ENCODE measurements at regions not wholly inside any gene's neighbourhood (a gene's known extent, or its start where the extent isn't known, plus 50 kb on each side); places are given as distances from the start of the nearest gene placed in this dataset.

GRCh38 chr4:141350122-141350905 lies 129.6 kb downstream of the ZNF330 start:
- Mint-ChIP-seq H3K9me3 (peaks cover 8% of the 10 kb centered on the region; the same call in 1 of the 2 replicates), H3K36me3 (no peaks in the 10 kb centered on the region), H3K4me1 (peaks cover 12% of the 10 kb centered on the region), H3K4me3 (no peak overlapping the region), H3K27me3 (ENCODE audit: low read depth) (no peaks in the 10 kb centered on the region; the same call in 1 of the 2 replicates), H3K27ac (no peak overlapping the region)
- DNase-seq (ENCODE audit: low spot score) (no peak), ATAC-seq (no peak)
- TF ChIP-seq ARID4B (CRISPR knock-in tag; IDR thresholded peaks at IDR 0.05; ENCODE audit: borderline replicate concordance) (no peak), FOXJ3 (CRISPR knock-in tag; IDR thresholded peaks at IDR 0.05; ENCODE audit: borderline replicate concordance) (no peak), NR3C1 (CRISPR knock-in tag; conservative IDR thresholded peaks at IDR 0.05; ENCODE audit: low read depth) (no peak), IRF2 (CRISPR knock-in tag; IDR thresholded peaks at IDR 0.05; ENCODE audit: borderline replicate concordance, low read depth) (no peak), ZNF425 (CRISPR knock-in tag; conservative IDR thresholded peaks at IDR 0.05) (no peak), CDX4 (CRISPR knock-in tag; IDR thresholded peaks at IDR 0.05; ENCODE audit: borderline replicate concordance) (no peak), TEAD1 (CRISPR knock-in tag; IDR thresholded peaks at IDR 0.05) (no peak), MXD4 (CRISPR knock-in tag; IDR thresholded peaks at IDR 0.05; ENCODE audit: borderline replicate concordance) (no peak), CBFB (CRISPR knock-in tag; IDR thresholded peaks at IDR 0.05; ENCODE audit: low read depth) (no peak), SOX15 (CRISPR knock-in tag; IDR thresholded peaks at IDR 0.05) (no peak), AR (CRISPR knock-in tag; IDR thresholded peaks at IDR 0.05) (no peak), PRRX2 (CRISPR knock-in tag; IDR thresholded peaks at IDR 0.05) (no peak), JUN (CRISPR knock-in tag; IDR thresholded peaks at IDR 0.05) (no peak)
- TF ChIP-seq, protein P1, sequence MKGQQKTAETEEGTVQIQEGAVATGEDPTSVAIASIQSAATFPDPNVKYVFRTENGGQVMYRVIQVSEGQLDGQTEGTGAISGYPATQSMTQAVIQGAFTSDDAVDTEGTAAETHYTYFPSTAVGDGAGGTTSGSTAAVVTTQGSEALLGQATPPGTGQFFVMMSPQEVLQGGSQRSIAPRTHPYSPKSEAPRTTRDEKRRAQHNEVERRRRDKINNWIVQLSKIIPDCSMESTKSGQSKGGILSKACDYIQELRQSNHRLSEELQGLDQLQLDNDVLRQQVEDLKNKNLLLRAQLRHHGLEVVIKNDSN (CRISPR knock-in tag; IDR thresholded peaks at IDR 0.05): no peak
- TF ChIP-seq, protein P2, sequence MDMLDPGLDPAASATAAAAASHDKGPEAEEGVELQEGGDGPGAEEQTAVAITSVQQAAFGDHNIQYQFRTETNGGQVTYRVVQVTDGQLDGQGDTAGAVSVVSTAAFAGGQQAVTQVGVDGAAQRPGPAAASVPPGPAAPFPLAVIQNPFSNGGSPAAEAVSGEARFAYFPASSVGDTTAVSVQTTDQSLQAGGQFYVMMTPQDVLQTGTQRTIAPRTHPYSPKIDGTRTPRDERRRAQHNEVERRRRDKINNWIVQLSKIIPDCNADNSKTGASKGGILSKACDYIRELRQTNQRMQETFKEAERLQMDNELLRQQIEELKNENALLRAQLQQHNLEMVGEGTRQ (CRISPR knock-in tag; IDR thresholded peaks at IDR 0.05): no peak
- TF ChIP-seq, protein P3, sequence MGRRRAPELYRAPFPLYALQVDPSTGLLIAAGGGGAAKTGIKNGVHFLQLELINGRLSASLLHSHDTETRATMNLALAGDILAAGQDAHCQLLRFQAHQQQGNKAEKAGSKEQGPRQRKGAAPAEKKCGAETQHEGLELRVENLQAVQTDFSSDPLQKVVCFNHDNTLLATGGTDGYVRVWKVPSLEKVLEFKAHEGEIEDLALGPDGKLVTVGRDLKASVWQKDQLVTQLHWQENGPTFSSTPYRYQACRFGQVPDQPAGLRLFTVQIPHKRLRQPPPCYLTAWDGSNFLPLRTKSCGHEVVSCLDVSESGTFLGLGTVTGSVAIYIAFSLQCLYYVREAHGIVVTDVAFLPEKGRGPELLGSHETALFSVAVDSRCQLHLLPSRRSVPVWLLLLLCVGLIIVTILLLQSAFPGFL (CRISPR knock-in tag; IDR thresholded peaks at IDR 0.05; ENCODE audit: borderline replicate concordance): no peak
- TF ChIP-seq, protein P4, sequence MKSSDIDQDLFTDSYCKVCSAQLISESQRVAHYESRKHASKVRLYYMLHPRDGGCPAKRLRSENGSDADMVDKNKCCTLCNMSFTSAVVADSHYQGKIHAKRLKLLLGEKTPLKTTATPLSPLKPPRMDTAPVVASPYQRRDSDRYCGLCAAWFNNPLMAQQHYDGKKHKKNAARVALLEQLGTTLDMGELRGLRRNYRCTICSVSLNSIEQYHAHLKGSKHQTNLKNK (CRISPR knock-in tag; IDR thresholded peaks at IDR 0.05): no peak
- TF ChIP-seq, protein P5, sequence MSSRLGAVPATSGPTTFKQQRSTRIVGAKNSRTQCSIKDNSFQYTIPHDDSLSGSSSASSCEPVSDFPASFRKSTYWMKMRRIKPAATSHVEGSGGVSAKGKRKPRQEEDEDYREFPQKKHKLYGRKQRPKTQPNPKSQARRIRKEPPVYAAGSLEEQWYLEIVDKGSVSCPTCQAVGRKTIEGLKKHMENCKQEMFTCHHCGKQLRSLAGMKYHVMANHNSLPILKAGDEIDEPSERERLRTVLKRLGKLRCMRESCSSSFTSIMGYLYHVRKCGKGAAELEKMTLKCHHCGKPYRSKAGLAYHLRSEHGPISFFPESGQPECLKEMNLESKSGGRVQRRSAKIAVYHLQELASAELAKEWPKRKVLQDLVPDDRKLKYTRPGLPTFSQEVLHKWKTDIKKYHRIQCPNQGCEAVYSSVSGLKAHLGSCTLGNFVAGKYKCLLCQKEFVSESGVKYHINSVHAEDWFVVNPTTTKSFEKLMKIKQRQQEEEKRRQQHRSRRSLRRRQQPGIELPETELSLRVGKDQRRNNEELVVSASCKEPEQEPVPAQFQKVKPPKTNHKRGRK (CRISPR knock-in tag; IDR thresholded peaks at IDR 0.05; ENCODE audit: borderline replicate concordance): no peak
- POLR2A ChIA-PET: no interaction called here
- CTCF ChIA-PET: no interaction called here

Measured in WTC11 (cell line).